ENCODE measurements at regions not wholly inside any gene's neighbourhood (a gene's known extent, or its start where the extent isn't known, plus 50 kb on each side); places are given as distances from the start of the nearest gene placed in this dataset.

DNA sequence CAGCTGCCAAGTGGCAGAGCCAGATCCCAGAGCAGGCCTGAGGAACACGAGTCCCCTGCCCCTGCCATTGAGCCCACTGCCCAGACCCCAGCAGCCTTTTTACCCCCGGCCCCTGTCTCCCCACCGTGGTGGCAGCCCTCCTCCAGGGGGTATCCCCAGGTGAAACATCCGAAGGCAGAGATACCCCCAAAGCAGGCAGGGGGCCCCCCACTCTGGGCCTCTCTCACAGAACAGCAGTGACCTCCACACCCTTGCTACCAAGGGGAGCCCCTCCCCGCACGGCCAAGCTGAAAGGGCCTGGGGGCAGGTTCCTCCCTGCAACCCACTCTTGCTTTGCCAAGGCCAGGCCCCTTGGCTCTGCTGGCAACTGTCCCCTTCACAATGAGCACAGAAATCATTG is 142.2 kb downstream of the ENGASE start:
- TF ChIP-seq EZH2 (IDR thresholded peaks at IDR 0.05; ENCODE audit: borderline replicate concordance, low read depth, low read length, severe bottlenecking), result no peak
- TF ChIP-seq, protein P1, sequence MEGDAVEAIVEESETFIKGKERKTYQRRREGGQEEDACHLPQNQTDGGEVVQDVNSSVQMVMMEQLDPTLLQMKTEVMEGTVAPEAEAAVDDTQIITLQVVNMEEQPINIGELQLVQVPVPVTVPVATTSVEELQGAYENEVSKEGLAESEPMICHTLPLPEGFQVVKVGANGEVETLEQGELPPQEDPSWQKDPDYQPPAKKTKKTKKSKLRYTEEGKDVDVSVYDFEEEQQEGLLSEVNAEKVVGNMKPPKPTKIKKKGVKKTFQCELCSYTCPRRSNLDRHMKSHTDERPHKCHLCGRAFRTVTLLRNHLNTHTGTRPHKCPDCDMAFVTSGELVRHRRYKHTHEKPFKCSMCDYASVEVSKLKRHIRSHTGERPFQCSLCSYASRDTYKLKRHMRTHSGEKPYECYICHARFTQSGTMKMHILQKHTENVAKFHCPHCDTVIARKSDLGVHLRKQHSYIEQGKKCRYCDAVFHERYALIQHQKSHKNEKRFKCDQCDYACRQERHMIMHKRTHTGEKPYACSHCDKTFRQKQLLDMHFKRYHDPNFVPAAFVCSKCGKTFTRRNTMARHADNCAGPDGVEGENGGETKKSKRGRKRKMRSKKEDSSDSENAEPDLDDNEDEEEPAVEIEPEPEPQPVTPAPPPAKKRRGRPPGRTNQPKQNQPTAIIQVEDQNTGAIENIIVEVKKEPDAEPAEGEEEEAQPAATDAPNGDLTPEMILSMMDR (IDR thresholded peaks at IDR 0.05; ENCODE audit: borderline replicate concordance, extremely low read depth, low read length, poor library complexity, severe bottlenecking), result no peak
- Histone ChIP-seq H3K4me2 (ENCODE audit: insufficient read depth, low read length) (no peak overlapping the region), H3K79me2 (ENCODE audit: insufficient read depth, low read length) (no peaks in the 10 kb centered on the region), H3K27me3 (ENCODE audit: insufficient read depth, low read length, poor library complexity) (peaks cover 8% of the 10 kb centered on the region), H3K4me1 (ENCODE audit: insufficient read depth, low read length) (no peaks in the 10 kb centered on the region), H3K9me3 (ENCODE audit: insufficient read depth, low read length, severe bottlenecking) (no peaks in the 10 kb centered on the region), H2AFZ (ENCODE audit: low read depth, low read length) (no peak overlapping the region), H3K4me3 (ENCODE audit: low read depth in 1 of 2, low read length in 2 of 2) (no peak overlapping the region), H4K20me1 (ENCODE audit: insufficient read depth, low read length) (no peaks in the 10 kb centered on the region; the same call in none of the 2 replicates), H3K27ac (ENCODE audit: low read length) (no peak overlapping the region), H3K36me3 (ENCODE audit: insufficient read depth, low read length) (no peaks in the 10 kb centered on the region), H3K9ac (ENCODE audit: low read depth, low read length) (no peak overlapping the region)
- no peak for DNase-seq
- no peak for ATAC-seq (ENCODE audit: insufficient read depth, low read depth)

DNA sequence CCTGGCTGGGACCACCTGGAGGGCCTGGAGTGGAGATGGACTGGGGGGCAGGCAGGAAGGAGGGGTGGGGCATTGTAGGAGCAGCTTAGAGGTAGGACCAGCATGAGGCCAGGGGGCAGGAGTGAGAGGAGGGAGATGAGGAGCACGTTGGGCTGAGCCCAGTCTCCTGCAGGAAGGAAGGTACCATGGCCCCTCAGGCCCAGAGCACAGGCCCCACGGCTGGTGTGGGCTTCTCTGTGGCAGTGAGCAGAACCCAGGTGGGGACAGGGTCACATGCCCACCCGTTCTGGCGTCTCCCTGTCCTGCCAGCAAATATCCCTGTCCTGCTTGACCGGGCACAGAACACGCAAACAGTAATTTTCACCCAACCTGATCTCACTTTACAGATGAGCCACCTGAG is 141.8 kb downstream of the ENGASE start:
- H3K27ac ChIP-seq (ENCODE audit: low read length), result no peak overlapping the region
- H3K79me2 ChIP-seq (ENCODE audit: insufficient read depth, low read length), result no peaks in the 10 kb centered on the region
- peaks cover 8% of the 10 kb centered on the region for H3K27me3 ChIP-seq (ENCODE audit: insufficient read depth, low read length, poor library complexity)
- H3K9me3 ChIP-seq (ENCODE audit: insufficient read depth, low read length, severe bottlenecking), result no peaks in the 10 kb centered on the region
- DNase-seq, result no peak
- H3K4me1 ChIP-seq (ENCODE audit: insufficient read depth, low read length), result no peaks in the 10 kb centered on the region
- TF ChIP-seq EZH2 (IDR thresholded peaks at IDR 0.05; ENCODE audit: borderline replicate concordance, low read depth, low read length, severe bottlenecking), result no peak
- TF ChIP-seq, protein P1 (IDR thresholded peaks at IDR 0.05; ENCODE audit: borderline replicate concordance, extremely low read depth, low read length, poor library complexity, severe bottlenecking), result no peak
- ATAC-seq (ENCODE audit: insufficient read depth, low read depth), result no peak
- no peaks in the 10 kb centered on the region; the same call in none of the 2 replicates for H4K20me1 ChIP-seq (ENCODE audit: insufficient read depth, low read length)
- no peak overlapping the region for H3K9ac ChIP-seq (ENCODE audit: low read depth, low read length)
- no peak overlapping the region for H3K4me3 ChIP-seq (ENCODE audit: low read depth in 1 of 2, low read length in 2 of 2)
- no peaks in the 10 kb centered on the region for H3K36me3 ChIP-seq (ENCODE audit: insufficient read depth, low read length)
- H3K4me2 ChIP-seq (ENCODE audit: insufficient read depth, low read length), result no peak overlapping the region
- H2AFZ ChIP-seq (ENCODE audit: low read depth, low read length), result no peak overlapping the region

DNA sequence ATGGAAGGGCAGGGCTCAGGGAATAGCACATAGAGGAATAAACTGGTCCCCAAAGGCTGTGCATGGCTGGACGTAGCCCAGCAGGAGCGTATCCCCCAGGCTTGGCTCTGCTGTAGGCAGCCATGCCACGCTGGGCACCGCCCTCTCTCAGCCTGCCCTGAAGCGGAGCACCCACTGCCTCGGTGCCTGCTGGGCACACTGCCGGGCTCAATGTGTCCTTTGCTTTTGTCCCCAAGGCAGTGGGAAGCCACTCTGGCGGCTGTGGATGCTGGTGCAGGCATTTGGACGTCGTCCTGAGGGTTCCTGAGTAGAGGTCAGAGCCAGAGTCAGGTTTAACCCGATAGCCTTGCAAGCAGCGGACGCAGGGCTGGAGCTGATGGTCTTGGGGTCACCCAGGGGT is 141.0 kb downstream of the ENGASE start:
- Histone ChIP-seq H3K36me3 (ENCODE audit: insufficient read depth, low read length) (no peaks in the 10 kb centered on the region), H3K9ac (ENCODE audit: low read depth, low read length) (no peak overlapping the region), H3K4me1 (ENCODE audit: insufficient read depth, low read length) (no peaks in the 10 kb centered on the region), H3K9me3 (ENCODE audit: insufficient read depth, low read length, severe bottlenecking) (no peaks in the 10 kb centered on the region), H3K27me3 (ENCODE audit: insufficient read depth, low read length, poor library complexity) (peaks cover 14% of the 10 kb centered on the region), H4K20me1 (ENCODE audit: insufficient read depth, low read length) (no peaks in the 10 kb centered on the region; the same call in none of the 2 replicates), H3K4me2 (ENCODE audit: insufficient read depth, low read length) (no peak overlapping the region), H3K27ac (ENCODE audit: low read length) (no peak overlapping the region), H3K79me2 (ENCODE audit: insufficient read depth, low read length) (no peaks in the 10 kb centered on the region), H3K4me3 (ENCODE audit: low read depth in 1 of 2, low read length in 2 of 2) (no peak overlapping the region), H2AFZ (ENCODE audit: low read depth, low read length) (no peak overlapping the region)
- ATAC-seq (ENCODE audit: insufficient read depth, low read depth), result no peak
- DNase-seq, result no peak
- TF ChIP-seq EZH2 (IDR thresholded peaks at IDR 0.05; ENCODE audit: borderline replicate concordance, low read depth, low read length, severe bottlenecking), result no peak
- TF ChIP-seq, protein P1 (IDR thresholded peaks at IDR 0.05; ENCODE audit: borderline replicate concordance, extremely low read depth, low read length, poor library complexity, severe bottlenecking), result no peak

All from DND-41 (cell line).